MCF 10A (cell line): ENCODE measurements at regions not wholly inside any gene's neighbourhood (a gene's known extent, or its start where the extent isn't known, plus 50 kb on each side); places are given as distances from the start of the nearest gene placed in this dataset.

ENCODE experiments used
- BruUV-seq: library from RNA; stranded (reverse); fragments of 400-500 nt; replicated peaks from 2 replicates; lab custom pipeline; 2021; lab: Mats Ljungman, UMichigan
- CTCF ChIA-PET: fragments of 300-600 bp; sonication (Branson Sonifier 250); formaldehyde crosslinking; extraction: SDS; loops from one replicate; lab custom pipeline; 2021; ENCODE audit warnings: antibody characterized with exemption, inconsistent platforms; lab: Yijun Ruan, JAX
- POLR2A ChIA-PET: fragments of 300-600, 350-650 bp; sonication (Branson Sonifier 250); formaldehyde crosslinking; extraction: SDS; loops from one replicate; lab custom pipeline; 2020; ENCODE audit warnings: antibody characterized with exemption, inconsistent platforms; lab: Yijun Ruan, JAX
- DNase-seq: peaks from one replicate; pipeline ENCODE4 v3.0.0-alpha.2; 2018; ENCODE audit not compliant: unreplicated experiment
- H3K27ac Mint-ChIP-seq: one replicate; pipeline ENCODE4 v1.8.0; 2022; ENCODE audit warnings: mild to moderate bottlenecking, low read depth, mixed read lengths; ENCODE audit not compliant: unreplicated experiment
- H3K27me3 Mint-ChIP-seq: one replicate; pipeline ENCODE4 v1.8.0; 2022; ENCODE audit warnings: mixed read lengths; ENCODE audit not compliant: insufficient read depth, unreplicated experiment
- H3K36me3 Mint-ChIP-seq: one replicate; pipeline ENCODE4 v1.8.0; 2022; ENCODE audit warnings: mild to moderate bottlenecking, moderate library complexity, mixed read lengths; ENCODE audit not compliant: insufficient read depth, unreplicated experiment
- H3K4me1 Mint-ChIP-seq: one replicate; pipeline ENCODE4 v1.8.0; 2022; ENCODE audit warnings: mixed read lengths; ENCODE audit not compliant: insufficient read depth, unreplicated experiment
- H3K4me3 Mint-ChIP-seq: one replicate; pipeline ENCODE4 v1.8.0; 2022; ENCODE audit warnings: mild to moderate bottlenecking, moderate library complexity, mixed read lengths; ENCODE audit not compliant: unreplicated experiment
- H3K9me3 Mint-ChIP-seq: one replicate; pipeline ENCODE4 v1.8.0; 2022; ENCODE audit warnings: mixed read lengths; ENCODE audit not compliant: unreplicated experiment
- intact Hi-C: fragments of 100-400 bp; cut with micrococcal nuclease; formaldehyde crosslinking; loops from 2 replicates; pipeline ENCODE4 v1.14.1; 2022
- TF ChIP-seq, protein P1 (sequence below): fragments of 200-600 bp; IDR thresholded peaks from one replicate; pipeline ENCODE4 v1.8.0; 2022; ENCODE audit warnings: antibody characterized with exemption, mild to moderate bottlenecking; ENCODE audit not compliant: unreplicated experiment

GRCh38 chr15:88752951-88753350 is 50.3 kb upstream of the ACAN start:
- no peaks in the 10 kb centered on the region for H3K36me3 Mint-ChIP-seq

More at GRCh38 chr15:88752951-88753350, 50.3 kb upstream of the ACAN start:
- no peak overlapping the region for H3K4me3 Mint-ChIP-seq
- no peak for DNase-seq
- H3K4me1 Mint-ChIP-seq = no peaks in the 10 kb centered on the region
- no peaks in the 10 kb centered on the region for H3K9me3 Mint-ChIP-seq
- TF ChIP-seq, protein P1, sequence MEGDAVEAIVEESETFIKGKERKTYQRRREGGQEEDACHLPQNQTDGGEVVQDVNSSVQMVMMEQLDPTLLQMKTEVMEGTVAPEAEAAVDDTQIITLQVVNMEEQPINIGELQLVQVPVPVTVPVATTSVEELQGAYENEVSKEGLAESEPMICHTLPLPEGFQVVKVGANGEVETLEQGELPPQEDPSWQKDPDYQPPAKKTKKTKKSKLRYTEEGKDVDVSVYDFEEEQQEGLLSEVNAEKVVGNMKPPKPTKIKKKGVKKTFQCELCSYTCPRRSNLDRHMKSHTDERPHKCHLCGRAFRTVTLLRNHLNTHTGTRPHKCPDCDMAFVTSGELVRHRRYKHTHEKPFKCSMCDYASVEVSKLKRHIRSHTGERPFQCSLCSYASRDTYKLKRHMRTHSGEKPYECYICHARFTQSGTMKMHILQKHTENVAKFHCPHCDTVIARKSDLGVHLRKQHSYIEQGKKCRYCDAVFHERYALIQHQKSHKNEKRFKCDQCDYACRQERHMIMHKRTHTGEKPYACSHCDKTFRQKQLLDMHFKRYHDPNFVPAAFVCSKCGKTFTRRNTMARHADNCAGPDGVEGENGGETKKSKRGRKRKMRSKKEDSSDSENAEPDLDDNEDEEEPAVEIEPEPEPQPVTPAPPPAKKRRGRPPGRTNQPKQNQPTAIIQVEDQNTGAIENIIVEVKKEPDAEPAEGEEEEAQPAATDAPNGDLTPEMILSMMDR = no peak
- peaks cover 17% of the 10 kb centered on the region for H3K27me3 Mint-ChIP-seq
- no TSS peak for BruUV-seq
- H3K27ac Mint-ChIP-seq = no peak overlapping the region
- ChIA-PET CTCF (interaction anchor here (0.9 kb wide), 1 partner anchor 95 kb away, joined by 3 read pairs; no protein-coding TSS in a partner anchor), POLR2A (no interaction called here)
- intact Hi-C loops = no loop called here
